ENCODE measurements at regions not wholly inside any gene's neighbourhood (a gene's known extent, or its start where the extent isn't known, plus 50 kb on each side); places are given as distances from the start of the nearest gene placed in this dataset.

GRCh38 chr7:131909151-131909768 lies 352.8 kb upstream of the PODXL start:
- Histone ChIP-seq H3K4me2 (no peak overlapping the region), H4K20me1 (ENCODE audit: insufficient read depth) (no peaks in the 10 kb centered on the region), H3K27ac (no peak overlapping the region), H3K4me1 (ENCODE audit: low read depth, poor library complexity, severe bottlenecking) (no peaks in the 10 kb centered on the region), H2AFZ (ENCODE audit: low read depth) (no peak overlapping the region), H3K79me2 (ENCODE audit: insufficient read depth, low read depth) (no peaks in the 10 kb centered on the region), H3K27me3 (ENCODE audit: insufficient read depth, low read depth) (no peaks in the 10 kb centered on the region), H3K9ac (no peak overlapping the region), H3K4me3 (IDR thresholded peaks at IDR 0.05; ENCODE audit: insufficient read depth, low read depth, low read length) (no peak overlapping the region), H3K36me3 (ENCODE audit: insufficient read depth) (no peaks in the 10 kb centered on the region)
- no peak for TF ChIP-seq CTCF (conservative IDR thresholded peaks at IDR 0.05; ENCODE audit: low read depth, low read length)

GRCh38 chr7:131908714-131909113 lies 352.3 kb upstream of the PODXL start:
- H4K20me1 ChIP-seq (ENCODE audit: insufficient read depth) = no peaks in the 10 kb centered on the region
- no peaks in the 10 kb centered on the region for H3K36me3 ChIP-seq (ENCODE audit: insufficient read depth)
- no peaks in the 10 kb centered on the region for H3K27me3 ChIP-seq (ENCODE audit: insufficient read depth, low read depth)
- no peak overlapping the region for H3K9ac ChIP-seq
- H3K4me3 ChIP-seq (IDR thresholded peaks at IDR 0.05; ENCODE audit: insufficient read depth, low read depth, low read length) = no peak overlapping the region
- H3K4me2 ChIP-seq = no peak overlapping the region
- H2AFZ ChIP-seq (ENCODE audit: low read depth) = no peak overlapping the region
- H3K4me1 ChIP-seq (ENCODE audit: low read depth, poor library complexity, severe bottlenecking) = no peaks in the 10 kb centered on the region
- no peaks in the 10 kb centered on the region for H3K79me2 ChIP-seq (ENCODE audit: insufficient read depth, low read depth)
- no peak for TF ChIP-seq CTCF (conservative IDR thresholded peaks at IDR 0.05; ENCODE audit: low read depth, low read length)
- no peak overlapping the region for H3K27ac ChIP-seq

- no peak overlapping the region for H3K4me3 ChIP-seq (IDR thresholded peaks at IDR 0.05; ENCODE audit: insufficient read depth, low read depth, low read length)
- H3K79me2 ChIP-seq (ENCODE audit: insufficient read depth, low read depth) = no peaks in the 10 kb centered on the region
- H3K27me3 ChIP-seq (ENCODE audit: insufficient read depth, low read depth) = no peaks in the 10 kb centered on the region
- H3K36me3 ChIP-seq (ENCODE audit: insufficient read depth) = no peaks in the 10 kb centered on the region
- no peak overlapping the region for H3K9ac ChIP-seq
- H3K4me1 ChIP-seq (ENCODE audit: low read depth, poor library complexity, severe bottlenecking) = no peaks in the 10 kb centered on the region
- H2AFZ ChIP-seq (ENCODE audit: low read depth) = no peak overlapping the region
- no peak for TF ChIP-seq CTCF (conservative IDR thresholded peaks at IDR 0.05; ENCODE audit: low read depth, low read length)
- H3K4me2 ChIP-seq = no peak overlapping the region
- no peaks in the 10 kb centered on the region for H4K20me1 ChIP-seq (ENCODE audit: insufficient read depth)
- no peak overlapping the region for H3K27ac ChIP-seq
Observed at GRCh38 chr7:131905471-131905973, 349.1 kb upstream of the PODXL start.

- Histone ChIP-seq H3K4me1 (ENCODE audit: low read depth, poor library complexity, severe bottlenecking) (no peaks in the 10 kb centered on the region), H2AFZ (ENCODE audit: low read depth) (no peak overlapping the region), H3K79me2 (ENCODE audit: insufficient read depth, low read depth) (no peaks in the 10 kb centered on the region), H3K27ac (no peak overlapping the region), H3K9ac (no peak overlapping the region), H3K4me3 (IDR thresholded peaks at IDR 0.05; ENCODE audit: insufficient read depth, low read depth, low read length) (no peak overlapping the region), H4K20me1 (ENCODE audit: insufficient read depth) (no peaks in the 10 kb centered on the region), H3K27me3 (ENCODE audit: insufficient read depth, low read depth) (no peaks in the 10 kb centered on the region), H3K4me2 (no peak overlapping the region), H3K36me3 (ENCODE audit: insufficient read depth) (no peaks in the 10 kb centered on the region)
- no peak for TF ChIP-seq CTCF (conservative IDR thresholded peaks at IDR 0.05; ENCODE audit: low read depth, low read length)
Observed at GRCh38 chr7:131904760-131905327, 348.4 kb upstream of the PODXL start.
